Neural progenitor cell (in vitro differentiated cells): ENCODE measurements at regions not wholly inside any gene's neighbourhood (a gene's known extent, or its start where the extent isn't known, plus 50 kb on each side); places are given as distances from the start of the nearest gene placed in this dataset.
A peak's percentile ranks its signal among the peaks of the same experiment; 100 is the strongest.
"Not testable (repeated sequence)": the region's sequence is repeated elsewhere in the genome, so short reads cannot be mapped to it uniquely, and the experiment has no call there.

Source experiments
- DNase-seq: peaks from one replicate; pipeline ENCODE4 v3.0.0-alpha.2; 2016; ENCODE audit warnings: low spot score
- H2AFZ ChIP-seq: fragments of 200-600 bp; sonication (generic); replicated peaks from 2 replicates; pipeline ENCODE4 v1.6.1; 2016; ENCODE audit warnings: antibody characterized with exemption
- H3F3A ChIP-seq: fragments of 200-600 bp; sonication (generic); 2 replicates; pipeline ENCODE4 v1.6.1; 2016; ENCODE audit warnings: antibody characterized with exemption, low read depth
- H3K27ac ChIP-seq: fragments of 200-600 bp; sonication (generic); 2 replicates; pipeline ENCODE4 v1.5.1; 2016; ENCODE audit warnings: mild to moderate bottlenecking
- H3K27me3 ChIP-seq: fragments of 200-600 bp; sonication (generic); 2 replicates; pipeline ENCODE4 v1.6.1; 2016; ENCODE audit warnings: mild to moderate bottlenecking, moderate library complexity
- H3K36me3 ChIP-seq: fragments of 200-600 bp; sonication (generic); 2 replicates; pipeline ENCODE4 v1.5.1; 2016
- H3K4me1 ChIP-seq: fragments of 200-600 bp; sonication (generic); 2 replicates; pipeline ENCODE4 v1.6.1; 2016; ENCODE audit warnings: mixed run types
- H3K4me2 ChIP-seq: fragments of 200-600 bp; sonication (generic); 2 replicates; pipeline ENCODE4 v1.6.1; 2016
- H3K4me3 ChIP-seq: fragments of 200-600 bp; sonication (generic); 2 replicates; pipeline ENCODE4 v1.5.1; 2016
- H3K79me2 ChIP-seq: fragments of 200-600 bp; sonication (generic); 2 replicates; pipeline ENCODE4 v1.6.1; 2016; ENCODE audit warnings: low read depth
- H3K9ac ChIP-seq: fragments of 200-600 bp; sonication (generic); 2 replicates; pipeline ENCODE4 v1.6.1; 2016
- H3K9me3 ChIP-seq: fragments of 200-600 bp; sonication (generic); 2 replicates; pipeline ENCODE4 v1.5.1; 2016; ENCODE audit warnings: low read depth
- H4K20me1 ChIP-seq: fragments of 200-600 bp; sonication (generic); 2 replicates; pipeline ENCODE4 v1.6.1; 2016; ENCODE audit warnings: low read depth
- H3K27ac Mint-ChIP-seq: 3 replicates; pipeline ENCODE4 v1.8.0; 2021; ENCODE audit warnings: mixed read lengths
- H3K27me3 Mint-ChIP-seq: 2 replicates; pipeline ENCODE4 v1.8.0; 2022; ENCODE audit warnings: low read depth, mild to moderate bottlenecking, inconsistent platforms, moderate library complexity, mixed read lengths; ENCODE audit not compliant: insufficient read depth
- H3K36me3 Mint-ChIP-seq: 3 replicates; pipeline ENCODE4 v1.8.0; 2021; ENCODE audit warnings: mixed read lengths
- H3K4me1 Mint-ChIP-seq: 3 replicates; pipeline ENCODE4 v1.8.0; 2021; ENCODE audit warnings: mixed read lengths
- H3K4me3 Mint-ChIP-seq: 3 replicates; pipeline ENCODE4 v1.8.0; 2021; ENCODE audit warnings: mild to moderate bottlenecking, moderate library complexity, mixed read lengths
- H3K9me3 Mint-ChIP-seq: 3 replicates; pipeline ENCODE4 v1.8.0; 2020; ENCODE audit warnings: mixed read lengths
- CTCF ChIP-seq: fragments of 200-600 bp; sonication (generic); IDR thresholded peaks from 2 replicates; pipeline ENCODE4 v1.5.1; 2017; ENCODE audit warnings: antibody characterized with exemption, mild to moderate bottlenecking
- EZH2 ChIP-seq: fragments of 200-600 bp; sonication (generic); IDR thresholded peaks from 2 replicates; pipeline ENCODE4 v1.6.1; 2017; ENCODE audit warnings: antibody characterized with exemption, mild to moderate bottlenecking, moderate library complexity
- EZH2phosphoT487 ChIP-seq: fragments of 200-600 bp; sonication (generic); IDR thresholded peaks from 2 replicates; pipeline ENCODE4 v1.6.1; 2017; ENCODE audit warnings: antibody characterized with exemption

GRCh38 chr16:87046235-87046634 is 271.0 kb downstream of the C16orf95 start:
- DNase-seq, result no peak
- Histone ChIP-seq H3K4me2 (no peak overlapping the region), H3K27me3 (no peaks in the 10 kb centered on the region), H3F3A (peaks cover 8% of the 10 kb centered on the region), H2AFZ (no peak overlapping the region), H3K27ac (no peak overlapping the region), H3K9ac (no peak overlapping the region), H4K20me1 (no peaks in the 10 kb centered on the region), H3K9me3 (no peaks in the 10 kb centered on the region), H3K4me1 (peaks cover 12% of the 10 kb centered on the region), H3K36me3 (no peaks in the 10 kb centered on the region), H3K4me3 (no peak overlapping the region), H3K79me2 (no peaks in the 10 kb centered on the region)
- no peak for TF ChIP-seq EZH2
- TF ChIP-seq EZH2phosphoT487, result no peak
- no peak for TF ChIP-seq CTCF
- H3K4me1 Mint-ChIP-seq, result peaks cover 41% of the 10 kb centered on the region
- peaks cover 8% of the 10 kb centered on the region for H3K27me3 Mint-ChIP-seq
- no peaks in the 10 kb centered on the region for H3K36me3 Mint-ChIP-seq
- H3K9me3 Mint-ChIP-seq, result no peaks in the 10 kb centered on the region
- no peak overlapping the region for H3K27ac Mint-ChIP-seq
- H3K4me3 Mint-ChIP-seq, result no peak overlapping the region

- Mint-ChIP-seq H3K27me3 (peaks cover 2% of the 10 kb centered on the region), H3K27ac (no peak overlapping the region), H3K4me3 (no peak overlapping the region), H3K9me3 (no peaks in the 10 kb centered on the region), H3K36me3 (no peaks in the 10 kb centered on the region), H3K4me1 (peaks cover 42% of the 10 kb centered on the region)
- H3K79me2 ChIP-seq, result no peaks in the 10 kb centered on the region
- no peaks in the 10 kb centered on the region for H4K20me1 ChIP-seq
- peaks cover 12% of the 10 kb centered on the region for H3F3A ChIP-seq
- DNase-seq, result no peak
- H3K4me2 ChIP-seq, result peak overlapping the region; percentile 67
- no peak overlapping the region for H3K4me3 ChIP-seq
- TF ChIP-seq EZH2 (no peak), EZH2phosphoT487 (no peak), CTCF (no peak)
- no peaks in the 10 kb centered on the region for H3K27me3 ChIP-seq
- H3K4me1 ChIP-seq, result peaks cover 12% of the 10 kb centered on the region
- H2AFZ ChIP-seq, result peak overlapping the region; percentile 79
- no peak overlapping the region for H3K9ac ChIP-seq
- no peaks in the 10 kb centered on the region for H3K9me3 ChIP-seq
- H3K36me3 ChIP-seq, result no peaks in the 10 kb centered on the region
- no peak overlapping the region for H3K27ac ChIP-seq
Observed at GRCh38 chr16:87047221-87048037, 269.8 kb downstream of the C16orf95 start.

- H3K9me3 Mint-ChIP-seq, result no peaks in the 10 kb centered on the region
- Histone ChIP-seq H4K20me1 (no peaks in the 10 kb centered on the region), H2AFZ (no peak overlapping the region), H3K27me3 (no peaks in the 10 kb centered on the region), H3K4me3 (no peak overlapping the region), H3F3A (peaks cover 16% of the 10 kb centered on the region), H3K27ac (no peak overlapping the region), H3K79me2 (no peaks in the 10 kb centered on the region), H3K36me3 (no peaks in the 10 kb centered on the region), H3K9ac (no peak overlapping the region), H3K9me3 (no peaks in the 10 kb centered on the region), H3K4me2 (no peak overlapping the region), H3K4me1 (peaks cover 12% of the 10 kb centered on the region)
- no peak overlapping the region for H3K4me3 Mint-ChIP-seq
- TF ChIP-seq EZH2phosphoT487, result no peak
- no peak for TF ChIP-seq EZH2
- no peak overlapping the region for H3K27ac Mint-ChIP-seq
- peaks cover 5% of the 10 kb centered on the region for H3K27me3 Mint-ChIP-seq
- H3K36me3 Mint-ChIP-seq, result no peaks in the 10 kb centered on the region
- peaks cover 41% of the 10 kb centered on the region for H3K4me1 Mint-ChIP-seq
- no peak for DNase-seq
Observed at GRCh38 chr16:87048038-87048729, 269.0 kb downstream of the C16orf95 start.

- H3K27me3 Mint-ChIP-seq, result peaks cover 5% of the 10 kb centered on the region
- Histone ChIP-seq H3F3A (peaks cover 16% of the 10 kb centered on the region), H3K27ac (no peak overlapping the region), H3K36me3 (no peaks in the 10 kb centered on the region), H3K79me2 (no peaks in the 10 kb centered on the region), H3K4me1 (peaks cover 12% of the 10 kb centered on the region), H3K4me2 (no peak overlapping the region), H3K27me3 (no peaks in the 10 kb centered on the region), H3K4me3 (no peak overlapping the region), H2AFZ (no peak overlapping the region), H4K20me1 (no peaks in the 10 kb centered on the region), H3K9me3 (no peaks in the 10 kb centered on the region), H3K9ac (no peak overlapping the region)
- H3K9me3 Mint-ChIP-seq, result no peaks in the 10 kb centered on the region
- no peak for TF ChIP-seq EZH2
- TF ChIP-seq EZH2phosphoT487, result no peak
- no peak for TF ChIP-seq CTCF
- no peak overlapping the region for H3K27ac Mint-ChIP-seq
- DNase-seq, result no peak
- peaks cover 37% of the 10 kb centered on the region for H3K4me1 Mint-ChIP-seq
- H3K36me3 Mint-ChIP-seq, result no peaks in the 10 kb centered on the region
- no peak overlapping the region for H3K4me3 Mint-ChIP-seq
Observed at GRCh38 chr16:87048730-87049115, 268.5 kb downstream of the C16orf95 start.

GRCh38 chr16:87049216-87049615 is 268.0 kb downstream of the C16orf95 start:
- H3K4me2 ChIP-seq, H3K27me3 ChIP-seq, H3K9ac ChIP-seq, H4K20me1 ChIP-seq, H3K9me3 ChIP-seq, H3K36me3 Mint-ChIP-seq, H3K9me3 Mint-ChIP-seq, H3K27ac Mint-ChIP-seq, H3K36me3 ChIP-seq, H3K27me3 Mint-ChIP-seq, H3K4me3 Mint-ChIP-seq, H3K4me3 ChIP-seq, H3K79me2 ChIP-seq, DNase-seq, H3K27ac ChIP-seq, H2AFZ ChIP-seq: not testable (repeated sequence)
- peaks cover 16% of the 10 kb centered on the region for H3F3A ChIP-seq
- H3K4me1 Mint-ChIP-seq, result peaks cover 34% of the 10 kb centered on the region
- H3K4me1 ChIP-seq, result peaks cover 12% of the 10 kb centered on the region
